Left ventricle myocardium inferior (tissue), 1 donor: ENCODE measurements at regions not wholly inside any gene's neighbourhood (a gene's known extent, or its start where the extent isn't known, plus 50 kb on each side); places are given as distances from the start of the nearest gene placed in this dataset.

ENCODE experiments used
- DNase-seq: peaks from one replicate; pipeline ENCODE4 v3.0.0-alpha.2; 2020
- H3K27ac ChIP-seq: fragments of 200-600 bp; replicated peaks from 2 replicates; pipeline ENCODE4 v1.8.0; 2021
- H3K27me3 ChIP-seq: fragments of 200-600 bp; 2 replicates; pipeline ENCODE4 v1.8.0; 2021; ENCODE audit warnings: low read depth
- H3K36me3 ChIP-seq: fragments of 200-600 bp; 2 replicates; pipeline ENCODE4 v1.8.0; 2021
- H3K4me1 ChIP-seq: fragments of 200-600 bp; 2 replicates; pipeline ENCODE4 v1.8.0; 2021
- H3K4me3 ChIP-seq: fragments of 200-600 bp; 2 replicates; pipeline ENCODE4 v1.8.0; 2021; ENCODE audit warnings: mild to moderate bottlenecking, moderate library complexity
- H3K9me3 ChIP-seq: fragments of 200-600 bp; replicated peaks from 2 replicates; pipeline ENCODE4 v1.8.0; 2021
- CTCF ChIP-seq: fragments of 200-600 bp; IDR thresholded peaks from 2 replicates; pipeline ENCODE4 v1.8.0; 2021; ENCODE audit warnings: antibody characterized with exemption, mild to moderate bottlenecking, borderline replicate concordance
- intact Hi-C: fragments of 100-400 bp; cut with micrococcal nuclease; formaldehyde crosslinking; loops from one replicate; pipeline ENCODE4 v1.11.0; 2022
- donor health status: DM: no; HTN: yes; CAD: no; lungs with severe emphysema.

DNA sequence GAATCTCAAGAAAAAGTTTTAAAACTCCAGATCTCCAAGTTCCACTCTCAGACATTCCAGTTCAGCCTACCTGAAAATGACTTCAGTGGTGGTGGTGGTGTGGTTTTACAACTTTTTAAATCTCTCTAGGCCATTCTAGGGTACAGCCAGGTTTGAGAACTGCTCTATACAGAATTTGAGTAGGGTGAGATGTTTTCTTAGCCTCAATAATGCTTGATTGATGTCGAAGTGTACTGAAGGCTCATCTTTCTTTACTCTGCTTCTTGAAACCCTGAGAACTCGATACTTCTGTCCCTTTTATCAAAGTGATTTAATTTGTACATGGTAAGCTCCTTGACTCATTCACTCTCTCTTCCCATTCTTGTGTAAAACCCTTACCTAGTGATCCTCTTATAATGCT lies 143.8 kb downstream of the FAM124B start:
- Histone ChIP-seq H3K36me3 (no peaks in the 10 kb centered on the region), H3K4me3 (no peak overlapping the region), H3K9me3 (no peaks in the 10 kb centered on the region), H3K27me3 (no peaks in the 10 kb centered on the region), H3K4me1 (peaks cover 9% of the 10 kb centered on the region), H3K27ac (no peak overlapping the region)
- no peak for DNase-seq
- TF ChIP-seq CTCF: no peak
- intact Hi-C loops: no loop called here

- H3K27ac ChIP-seq: no peak overlapping the region
- TF ChIP-seq CTCF: no peak
- intact Hi-C loops: no loop called here
- H3K4me3 ChIP-seq: no peak overlapping the region
- DNase-seq: no peak
- H3K27me3 ChIP-seq: no peaks in the 10 kb centered on the region
- H3K36me3 ChIP-seq: no peaks in the 10 kb centered on the region
- H3K9me3 ChIP-seq: no peaks in the 10 kb centered on the region
- H3K4me1 ChIP-seq: peaks cover 9% of the 10 kb centered on the region
Measured at GRCh38 chr2:224257156-224257555, 144.8 kb downstream of the FAM124B start.

GRCh38 chr2:224253464-224253863 lies 148.4 kb downstream of the FAM124B start:
- no peak for TF ChIP-seq CTCF
- H3K9me3 ChIP-seq: no peaks in the 10 kb centered on the region
- no peak overlapping the region for H3K27ac ChIP-seq
- H3K36me3 ChIP-seq: no peaks in the 10 kb centered on the region
- no peak for DNase-seq
- H3K4me3 ChIP-seq: no peak overlapping the region
- H3K27me3 ChIP-seq: no peaks in the 10 kb centered on the region
- no peaks in the 10 kb centered on the region for H3K4me1 ChIP-seq
- intact Hi-C loops: no loop called here

DNA sequence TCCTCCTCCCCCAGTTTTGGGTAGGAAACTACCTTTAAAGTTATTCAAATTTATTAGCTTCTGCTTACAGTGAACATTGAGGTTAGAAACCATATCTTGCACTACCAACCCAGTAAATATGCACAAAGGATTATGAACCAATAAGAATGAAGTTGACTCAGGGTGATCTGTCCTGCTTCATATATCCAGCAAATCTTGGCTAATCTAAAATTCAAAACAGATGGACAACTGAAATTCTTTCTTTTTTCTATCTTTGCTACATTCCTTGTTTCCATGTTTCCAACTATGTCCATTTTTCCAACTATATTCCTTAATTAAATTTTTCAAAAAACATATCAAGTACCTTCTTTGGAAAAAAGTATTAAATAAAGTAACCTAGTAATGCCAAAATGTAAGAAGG lies 149.3 kb downstream of the FAM124B start:
- no peak for DNase-seq
- Histone ChIP-seq H3K36me3 (no peaks in the 10 kb centered on the region), H3K4me1 (no peaks in the 10 kb centered on the region), H3K4me3 (no peak overlapping the region), H3K27ac (no peak overlapping the region), H3K27me3 (no peaks in the 10 kb centered on the region), H3K9me3 (no peaks in the 10 kb centered on the region)
- intact Hi-C loops: no loop called here
- TF ChIP-seq CTCF: no peak

DNA sequence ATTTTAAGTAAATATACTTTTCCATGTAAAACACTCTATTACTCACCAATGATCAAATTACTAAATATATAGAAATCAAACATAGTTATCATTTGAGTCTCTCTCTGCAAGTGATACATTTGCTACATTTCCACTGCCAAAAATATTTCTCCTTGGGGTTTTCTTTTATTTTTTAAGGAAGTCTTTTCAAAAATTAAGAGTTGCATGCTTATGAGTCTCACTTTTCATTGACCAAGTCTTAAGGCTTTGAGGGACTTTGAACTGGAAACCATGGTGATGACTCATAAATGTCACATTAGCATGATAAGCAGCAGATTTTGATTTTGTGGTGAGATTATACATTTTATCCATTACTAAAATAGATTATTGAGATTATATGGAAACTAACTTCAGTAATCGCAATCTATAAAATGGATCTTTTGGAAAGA lies 152.9 kb downstream of the FAM124B start:
- no peak for DNase-seq
- intact Hi-C loops: no loop called here
- no peaks in the 10 kb centered on the region for H3K4me1 ChIP-seq
- H3K4me3 ChIP-seq: no peak overlapping the region
- H3K36me3 ChIP-seq: no peaks in the 10 kb centered on the region
- no peak overlapping the region for H3K27ac ChIP-seq
- H3K9me3 ChIP-seq: no peaks in the 10 kb centered on the region
- H3K27me3 ChIP-seq: no peaks in the 10 kb centered on the region
- no peak for TF ChIP-seq CTCF

- no peaks in the 10 kb centered on the region for H3K9me3 ChIP-seq
- peaks cover 9% of the 10 kb centered on the region for H3K27me3 ChIP-seq
- H3K4me3 ChIP-seq: no peak overlapping the region
- no peak for DNase-seq
- no peak for TF ChIP-seq CTCF
- intact Hi-C loops: no loop called here
- no peaks in the 10 kb centered on the region for H3K4me1 ChIP-seq
- no peaks in the 10 kb centered on the region for H3K36me3 ChIP-seq
- no peak overlapping the region for H3K27ac ChIP-seq
Measured at GRCh38 chr2:224242561-224242960, 159.3 kb downstream of the FAM124B start.
